ENCODE measurements at regions not wholly inside any gene's neighbourhood (a gene's known extent, or its start where the extent isn't known, plus 50 kb on each side); places are given as distances from the start of the nearest gene placed in this dataset.

- no peak for TF ChIP-seq CTCF (IDR thresholded peaks at IDR 0.05; ENCODE audit: low read depth, low read length, missing control alignments)
- DNase-seq (ENCODE audit: extremely low read depth, low read depth) = no peak
Measured at GRCh38 chr1:18055156-18055555, 52.4 kb upstream of the IGSF21 start.

GRCh38 chr1:18056545-18056944 lies 51.1 kb upstream of the IGSF21 start:
- DNase-seq (ENCODE audit: extremely low read depth, low read depth) = no peak
- TF ChIP-seq CTCF (IDR thresholded peaks at IDR 0.05; ENCODE audit: low read depth, low read length, missing control alignments) = no peak
- no peak overlapping the region for H3K4me3 ChIP-seq (replicated peaks; ENCODE audit: low read depth, low read length)

More at GRCh38 chr1:18055156-18055555, 52.4 kb upstream of the IGSF21 start:
- H3K4me3 ChIP-seq (replicated peaks; ENCODE audit: low read depth, low read length) = no peak overlapping the region

- DNase-seq (ENCODE audit: extremely low read depth, low read depth) = no peak
- no peak for TF ChIP-seq CTCF (IDR thresholded peaks at IDR 0.05; ENCODE audit: low read depth, low read length, missing control alignments)
- H3K4me3 ChIP-seq (replicated peaks; ENCODE audit: low read depth, low read length) = no peak overlapping the region
Measured at GRCh38 chr1:18057623-18058022, 50.0 kb upstream of the IGSF21 start.
